Epithelial cell of proximal tubule (primary cell): ENCODE measurements at regions not wholly inside any gene's neighbourhood (a gene's known extent, or its start where the extent isn't known, plus 50 kb on each side); places are given as distances from the start of the nearest gene placed in this dataset.

Experiments used
- DNase-seq: peaks from one replicate; pipeline ENCODE4 v3.0.0-alpha.2; 2011; ENCODE audit warnings: low read depth
- H3K4me3 ChIP-seq: 2 replicates; pipeline ENCODE4 v1.5.1; 2011; ENCODE audit warnings: low read depth, mild to moderate bottlenecking, low read length
- CTCF ChIP-seq: conservative IDR thresholded peaks from 2 replicates; pipeline ENCODE4 v1.5.1; 2012; ENCODE audit warnings: low read depth, mild to moderate bottlenecking, low read length

GRCh38 chr12:107144441-107144840, 51.1 kb upstream of the CRY1 start:
- no peak for TF ChIP-seq CTCF

GRCh38 chr12:107144990-107145389, 51.6 kb upstream of the CRY1 start:
- no peak overlapping the region for H3K4me3 ChIP-seq
- no peak for DNase-seq
- no peak for TF ChIP-seq CTCF

More at GRCh38 chr12:107144441-107144840, 51.1 kb upstream of the CRY1 start:
- no peak overlapping the region for H3K4me3 ChIP-seq
- DNase-seq, result no peak

GRCh38 chr12:107145397-107145796, 52.0 kb upstream of the CRY1 start:
- no peak overlapping the region for H3K4me3 ChIP-seq
- no peak for TF ChIP-seq CTCF

GRCh38 chr12:107148107-107148506, 54.8 kb upstream of the CRY1 start:
- no peak for TF ChIP-seq CTCF
- DNase-seq, result no peak
- H3K4me3 ChIP-seq, result no peak overlapping the region

More at GRCh38 chr12:107145397-107145796, 52.0 kb upstream of the CRY1 start:
- DNase-seq, result peak; percentile 19

GRCh38 chr12:107152315-107152714, 59.0 kb upstream of the CRY1 start:
- TF ChIP-seq CTCF, result no peak
- no peak overlapping the region for H3K4me3 ChIP-seq
- no peak for DNase-seq

- DNase-seq, result no peak
- no peak for TF ChIP-seq CTCF
- no peak overlapping the region for H3K4me3 ChIP-seq
Observed at GRCh38 chr12:107159384-107159900, 66.1 kb upstream of the CRY1 start.

GRCh38 chr12:107163413-107163812, 70.1 kb upstream of the CRY1 start:
- no peak for TF ChIP-seq CTCF
- DNase-seq, result no peak
- no peak overlapping the region for H3K4me3 ChIP-seq
